SHP77 (cell line): ENCODE measurements at regions not wholly inside any gene's neighbourhood (a gene's known extent, or its start where the extent isn't known, plus 50 kb on each side); places are given as distances from the start of the nearest gene placed in this dataset.

Experiments used
- DNase-seq, 2 experiments: peaks; one replicate each; lab custom pipeline; 2025; lab: John Stamatoyannopoulos, UW

DNA sequence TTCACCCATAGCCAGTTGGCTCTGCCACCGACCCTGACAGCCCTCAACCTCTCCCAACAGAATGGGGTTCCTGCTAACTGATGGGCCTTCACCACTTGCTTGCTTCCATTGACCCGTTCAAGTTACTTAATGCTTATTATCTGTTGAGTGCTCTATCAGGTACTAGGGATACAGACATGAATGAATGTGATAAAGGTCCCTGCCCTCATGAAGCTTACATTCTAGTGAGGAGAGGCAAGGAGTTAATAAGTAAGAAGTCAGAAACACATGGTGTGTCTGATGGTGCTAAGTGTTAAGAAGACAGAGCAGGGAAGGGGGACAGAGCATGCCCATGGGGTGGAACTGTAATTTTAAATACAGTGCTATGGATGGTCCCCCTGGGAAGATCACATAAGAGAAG is 107.5 kb upstream of the JUN start:
- DNase-seq: no peak

DNA sequence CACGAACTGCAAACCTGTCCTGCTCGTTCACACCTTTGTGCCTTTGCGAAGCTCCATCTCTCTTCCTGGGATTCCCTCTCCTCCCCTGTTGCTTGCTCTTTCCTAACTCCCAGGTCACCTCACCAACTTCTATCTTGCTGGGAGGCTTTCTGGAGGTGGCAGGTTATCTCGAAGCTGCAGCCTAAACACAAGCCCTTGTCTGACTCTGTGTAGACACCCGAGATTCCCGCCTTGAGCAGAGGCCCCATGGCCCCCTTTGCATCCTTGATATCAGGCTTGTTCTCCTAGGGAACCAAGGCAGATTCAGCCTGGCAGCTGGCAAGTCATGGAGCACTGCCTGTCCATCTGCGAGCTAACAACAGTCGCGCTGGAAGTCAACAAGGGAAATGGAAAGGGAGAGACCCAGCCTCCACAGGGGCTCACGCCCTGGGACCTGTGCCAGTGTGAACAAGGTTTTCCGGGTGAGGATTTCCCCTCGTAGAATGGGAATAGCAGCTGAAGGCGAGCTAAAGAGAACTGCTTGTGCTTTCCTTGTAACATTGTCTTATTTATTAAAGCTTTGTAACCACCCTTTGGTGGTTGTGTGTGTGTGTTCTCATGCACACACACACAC is 109.5 kb upstream of the JUN start:
- peak; percentile 65 to 87 for DNase-seq

DNA sequence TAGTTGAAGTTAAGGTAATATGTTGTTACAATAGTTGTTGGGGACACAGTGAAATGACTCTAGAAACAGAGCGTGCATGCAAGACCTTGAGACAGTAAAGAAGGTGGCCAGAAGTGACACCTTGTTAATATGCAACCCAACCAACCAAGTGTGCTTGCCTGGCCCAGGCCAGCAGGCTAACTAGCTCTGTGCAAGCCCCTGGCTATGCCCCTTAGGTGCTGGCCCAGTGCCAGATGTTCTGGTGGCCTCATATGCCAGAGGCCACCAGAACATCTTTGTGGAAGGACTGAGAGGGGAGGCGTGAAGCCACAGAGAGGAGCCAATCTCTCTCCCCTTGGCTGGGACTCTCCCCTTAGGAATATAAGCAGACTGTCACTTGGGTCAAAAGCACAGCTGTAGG is 111.2 kb upstream of the JUN start:
- DNase-seq: no peak

DNA sequence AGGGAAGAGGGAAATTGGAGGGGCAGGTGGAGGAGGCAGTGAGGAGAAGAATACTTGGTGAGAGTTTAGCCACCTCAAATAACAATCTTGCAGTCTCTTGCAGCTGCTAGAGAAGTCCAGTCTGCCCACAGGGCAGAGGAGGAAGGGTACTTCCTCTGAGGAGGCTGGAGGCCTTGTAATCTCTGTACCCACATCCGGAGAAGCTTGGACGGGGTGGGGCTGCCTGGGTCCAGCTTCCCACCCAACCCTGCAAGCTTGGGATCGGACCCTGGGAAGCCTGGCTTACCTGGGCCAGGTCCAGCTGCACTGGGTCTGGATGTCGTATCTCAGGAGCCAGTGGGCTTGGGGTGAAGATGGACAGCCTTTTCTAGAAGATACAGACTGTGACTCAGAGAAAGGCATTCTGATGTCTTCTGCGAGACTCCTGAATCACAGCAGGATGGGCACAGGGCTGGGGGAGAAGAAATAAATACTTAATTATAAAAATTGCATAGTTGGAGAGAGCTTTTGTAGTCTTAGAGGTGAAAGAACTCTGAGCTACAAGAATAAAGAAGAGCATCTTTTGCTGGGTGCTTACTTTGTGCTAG is 111.8 kb upstream of the JUN start:
- DNase-seq: no peak

DNA sequence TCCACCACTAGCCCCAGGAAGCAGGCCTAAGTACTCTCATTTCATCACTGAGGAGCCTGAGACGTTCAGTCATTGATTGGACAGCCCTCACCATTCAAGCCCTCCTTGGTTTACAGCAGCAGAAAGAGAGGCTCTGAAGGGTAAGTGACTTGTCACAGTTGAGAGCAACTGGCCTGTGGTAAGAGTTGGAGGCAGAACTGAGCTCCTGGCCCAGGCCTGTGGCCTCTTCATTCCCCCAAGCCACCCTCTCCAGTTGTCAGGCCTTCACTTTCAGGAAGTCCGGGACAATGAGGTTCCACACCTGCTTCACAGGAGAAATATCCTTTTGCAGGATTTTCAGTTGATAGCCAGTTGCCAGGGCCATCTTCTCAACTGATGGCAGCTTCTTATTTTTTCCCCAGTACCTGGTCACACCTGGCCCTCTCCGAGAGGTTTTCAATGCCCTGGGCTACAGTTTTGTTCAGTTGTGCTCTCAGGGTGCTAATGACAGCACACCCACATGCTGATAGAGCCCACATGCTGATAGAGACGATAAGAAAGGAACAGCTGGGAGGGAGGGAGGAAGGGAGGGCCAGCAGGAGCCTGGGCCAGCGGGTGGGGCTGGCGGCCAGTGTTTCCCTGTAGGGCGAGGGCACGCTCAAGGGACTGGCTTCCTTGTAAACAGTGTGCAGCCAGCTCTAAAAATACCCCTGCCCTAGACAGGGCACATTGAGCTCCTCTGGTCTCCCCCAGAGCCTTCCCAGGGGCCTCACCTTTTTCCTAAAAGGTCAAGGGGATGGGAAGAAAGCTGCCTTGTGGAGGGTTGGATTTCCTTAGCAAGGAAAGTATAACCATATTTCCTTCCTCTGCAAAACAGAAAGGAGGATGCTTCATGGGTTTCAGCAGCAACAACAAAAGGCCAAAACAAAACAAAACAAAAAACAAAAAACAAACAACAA is 112.7 kb upstream of the JUN start:
- peak in 1 of 2 experiments; percentile 49 for DNase-seq

DNA sequence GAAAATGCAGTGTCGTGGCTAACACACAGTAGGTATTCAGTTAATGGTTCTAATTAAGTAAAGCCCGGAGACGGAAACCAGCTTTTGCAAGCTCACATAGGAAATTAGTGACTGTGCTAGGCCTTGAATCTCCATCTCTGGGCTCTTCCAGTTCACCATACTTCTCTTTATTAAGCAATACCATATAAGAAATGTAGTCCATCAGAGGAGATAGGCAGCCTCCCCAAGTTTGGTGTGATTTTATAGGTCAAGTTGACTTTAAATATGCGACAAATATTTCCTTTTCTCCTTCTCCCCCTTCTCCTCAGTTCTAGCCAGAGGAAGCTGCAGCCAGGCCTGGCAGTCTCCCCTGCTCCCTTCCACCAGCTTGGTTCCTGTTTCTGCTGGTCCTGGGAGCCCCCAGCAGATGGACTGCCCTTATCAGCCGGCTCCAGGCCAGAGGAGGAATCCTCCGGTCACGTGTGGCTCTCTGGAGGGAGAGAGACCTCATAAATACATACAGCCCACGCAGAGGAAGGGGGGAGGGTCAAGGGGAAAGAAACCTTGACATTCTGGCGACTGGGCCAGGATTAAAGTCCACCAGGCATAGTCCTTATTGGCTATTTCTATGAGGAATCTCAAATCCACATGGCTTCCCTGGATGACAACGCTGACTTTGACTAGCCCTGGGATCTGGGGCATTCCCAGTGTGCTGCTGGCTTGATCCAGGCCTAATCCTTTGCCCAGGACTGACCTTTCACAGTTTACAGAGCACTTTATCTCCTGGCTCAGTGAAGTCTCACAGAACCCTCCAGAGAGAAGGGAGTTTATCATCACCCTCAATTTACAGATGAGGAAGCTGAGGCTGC is 115.1 kb upstream of the JUN start:
- no peak for DNase-seq

DNA sequence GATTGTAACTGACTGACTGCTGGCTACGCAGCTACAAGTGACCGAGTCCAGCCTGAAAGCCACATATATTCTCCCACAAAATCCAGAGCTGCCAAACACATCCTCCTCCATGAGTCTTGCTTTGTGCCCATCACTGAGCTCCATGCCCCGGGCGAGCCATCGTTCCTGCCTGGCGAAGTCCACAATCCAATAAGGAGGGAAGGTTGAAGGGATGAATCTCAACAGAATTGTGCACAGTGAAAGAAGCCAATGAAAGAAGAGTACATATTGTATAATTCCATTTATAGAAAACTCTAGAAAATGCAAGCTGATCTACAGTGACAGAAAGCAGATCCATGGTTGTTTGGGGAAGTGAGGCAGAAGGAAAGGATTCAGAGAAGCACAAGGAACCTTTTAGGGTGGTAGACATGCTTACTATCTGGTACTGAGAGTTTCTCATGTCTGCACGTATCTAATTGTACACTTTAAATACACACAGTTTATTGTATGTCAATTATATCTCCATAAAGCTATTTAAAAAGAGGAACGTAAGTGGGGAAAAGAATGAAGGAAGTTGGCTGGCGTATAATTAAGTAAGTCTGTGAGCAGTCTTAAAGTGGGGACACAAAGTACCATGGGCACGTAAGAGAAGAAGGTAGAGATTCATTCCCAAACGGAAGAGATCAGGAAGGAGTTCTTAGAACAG is 115.9 kb upstream of the JUN start:
- DNase-seq: no peak

DNA sequence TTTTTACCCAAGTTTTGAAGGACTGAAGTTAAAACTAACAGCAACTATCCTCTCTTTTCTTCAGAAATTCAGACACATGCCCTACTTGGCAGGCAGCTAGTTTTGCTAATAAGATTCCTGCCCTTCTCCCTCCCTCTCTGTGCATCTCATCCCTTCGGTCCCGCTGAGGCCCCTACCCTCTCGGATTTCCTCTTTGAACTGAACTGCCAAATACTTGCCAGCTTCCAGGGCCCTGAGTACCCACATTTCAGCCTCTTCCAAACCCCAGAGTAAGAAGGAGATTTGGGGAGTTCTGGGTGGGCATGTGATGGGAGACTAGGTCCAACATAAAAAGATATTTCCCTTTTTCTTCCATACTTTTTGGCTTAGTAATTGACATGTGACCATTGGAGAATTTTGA is 116.5 kb upstream of the JUN start:
- no peak for DNase-seq

DNA sequence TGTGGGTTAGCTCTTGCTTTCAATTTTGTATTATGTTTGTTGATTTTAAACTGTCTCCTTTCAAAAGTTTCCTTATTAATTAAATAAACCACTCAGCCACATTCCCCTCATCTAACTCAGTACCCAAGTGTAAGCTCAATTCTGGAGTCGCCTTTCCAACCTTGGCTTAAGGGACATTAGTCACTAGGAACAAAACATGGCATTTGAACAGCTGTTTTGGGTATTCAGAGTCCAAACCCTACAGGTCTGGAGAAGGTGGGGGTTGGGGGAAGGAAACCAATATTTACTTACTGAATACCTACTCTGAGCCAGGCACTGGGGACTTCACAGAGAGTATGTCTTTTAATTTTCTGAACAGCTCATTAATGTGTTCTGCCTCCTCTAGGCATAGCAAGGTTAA is 117.2 kb upstream of the JUN start:
- DNase-seq: peak in 1 of 2 experiments; percentile 45

DNA sequence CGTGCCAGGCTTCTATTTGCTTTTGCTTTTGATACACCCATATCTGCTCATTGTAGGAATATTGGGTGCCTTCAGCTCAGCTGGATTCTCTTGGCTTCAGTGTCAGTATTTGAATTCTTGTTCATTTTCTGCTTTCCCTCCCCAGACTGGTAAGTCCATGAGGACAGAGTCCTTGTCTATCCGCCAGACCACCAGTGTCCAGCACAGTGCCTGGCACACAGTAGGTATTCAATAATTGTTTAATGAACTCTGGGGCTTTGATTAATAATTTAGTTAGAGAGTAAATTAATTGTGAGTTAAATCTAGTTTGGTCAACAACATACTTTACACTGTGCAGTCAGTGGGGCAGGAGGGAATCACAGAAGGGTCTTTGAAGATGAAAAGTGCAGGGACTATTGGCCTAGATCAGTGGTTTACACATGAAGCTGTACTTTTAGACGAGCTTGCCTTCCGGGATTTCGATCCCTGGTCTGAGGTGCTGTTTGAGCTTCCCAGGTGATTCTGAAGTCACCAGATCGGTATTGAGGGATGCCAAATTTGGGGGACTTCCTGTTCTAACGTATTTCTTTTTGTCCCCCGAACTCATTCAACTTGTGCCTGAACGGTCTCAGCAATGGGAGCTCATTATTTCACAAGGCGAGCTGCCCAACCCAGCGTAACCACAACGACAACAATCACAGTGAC is 119.1 kb upstream of the JUN start:
- DNase-seq: no peak

DNA sequence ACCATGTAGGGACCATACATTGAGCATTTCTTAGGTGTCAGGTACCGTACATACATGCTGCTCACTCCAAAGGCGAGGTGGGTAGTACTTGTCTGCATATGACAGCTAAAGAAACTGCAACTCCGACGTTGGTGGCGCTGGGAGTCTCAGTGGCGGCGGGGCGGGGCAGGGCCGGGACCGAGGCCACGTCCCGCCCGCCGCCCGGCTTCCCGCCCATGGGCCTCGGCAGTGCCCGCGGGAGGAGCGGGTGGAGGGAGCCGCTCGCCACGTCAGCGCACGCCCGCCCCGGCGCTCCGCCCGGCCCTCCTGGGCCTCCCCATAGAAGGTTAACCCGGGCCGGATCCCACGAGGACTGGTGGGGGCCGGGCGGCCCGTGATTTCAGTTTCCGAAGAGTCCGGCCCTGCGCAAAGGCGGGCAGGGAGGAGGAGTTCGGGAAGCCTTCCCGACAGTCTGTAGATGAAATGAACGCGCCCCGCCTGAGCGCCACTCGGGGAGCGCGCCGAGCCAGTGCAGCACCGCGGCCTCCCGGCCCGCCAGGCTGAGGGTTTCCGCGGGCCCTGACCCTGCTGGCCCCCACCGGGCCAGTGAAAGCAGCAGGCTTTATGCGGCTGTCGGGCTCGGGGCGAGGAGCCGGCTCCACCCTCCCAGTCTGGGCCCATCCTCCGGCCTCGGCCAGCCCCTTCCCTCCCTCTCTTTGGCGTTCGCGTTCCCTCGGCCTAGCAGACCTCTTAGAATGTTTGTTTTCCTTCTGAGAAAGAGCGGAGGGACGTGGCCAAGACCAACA is 119.9 kb upstream of the JUN start:
- peak; percentile 72 to 83 for DNase-seq

DNA sequence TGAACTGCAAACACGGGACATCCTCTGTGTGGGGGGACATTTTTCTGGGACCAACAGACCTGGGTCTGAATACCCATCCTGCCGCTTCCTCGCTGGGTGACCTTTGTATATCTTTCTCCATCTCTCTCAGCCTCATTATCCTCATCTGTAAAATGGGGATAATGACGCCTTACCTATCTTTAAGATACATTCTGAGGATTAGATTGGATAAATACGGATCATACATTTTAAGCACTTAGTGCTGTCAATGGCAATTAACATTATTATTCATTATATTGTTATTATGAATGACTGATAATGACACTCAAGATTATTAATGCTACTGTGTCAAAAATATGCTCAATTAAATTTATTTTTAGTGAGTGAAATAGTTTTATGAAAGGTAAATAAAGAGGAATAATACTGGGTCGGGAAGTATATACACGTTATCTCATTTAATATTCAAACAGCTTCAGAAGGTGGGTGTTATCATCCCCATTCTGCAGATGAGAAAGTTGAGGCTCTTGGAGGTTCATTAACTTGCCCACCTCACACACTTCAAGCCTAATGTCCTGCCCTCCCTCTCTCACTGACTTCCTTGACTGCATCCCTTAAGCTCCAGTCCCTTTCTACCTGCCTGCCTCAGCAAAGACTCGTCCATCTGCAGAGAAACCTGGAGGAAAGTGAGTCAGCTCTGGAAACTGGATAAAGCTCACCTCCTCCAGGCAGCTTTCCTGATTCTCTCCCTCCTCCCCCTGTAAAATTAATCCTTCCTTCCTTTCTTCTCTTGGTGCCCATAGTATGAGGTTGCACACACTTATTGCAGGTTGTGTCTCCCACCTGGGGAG is 120.7 kb upstream of the JUN start:
- DNase-seq: no peak

DNA sequence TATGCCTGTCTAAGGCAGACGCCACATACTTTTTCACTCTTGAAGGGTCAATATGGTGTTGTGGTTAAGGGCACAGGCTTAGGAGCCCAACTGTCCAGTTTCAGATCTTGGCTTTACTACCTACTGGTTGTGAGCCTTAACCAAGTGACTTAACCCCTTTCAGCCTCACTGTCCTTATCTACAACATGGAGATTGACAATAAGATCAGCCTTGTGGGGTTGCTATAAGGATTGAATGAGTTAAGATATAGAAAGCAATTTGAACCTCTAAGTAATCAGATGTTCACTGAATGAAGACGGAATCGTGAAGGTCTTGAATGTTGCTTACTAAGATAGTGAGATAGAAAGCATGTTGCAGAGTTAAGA is 121.3 kb upstream of the JUN start:
- DNase-seq: no peak

DNA sequence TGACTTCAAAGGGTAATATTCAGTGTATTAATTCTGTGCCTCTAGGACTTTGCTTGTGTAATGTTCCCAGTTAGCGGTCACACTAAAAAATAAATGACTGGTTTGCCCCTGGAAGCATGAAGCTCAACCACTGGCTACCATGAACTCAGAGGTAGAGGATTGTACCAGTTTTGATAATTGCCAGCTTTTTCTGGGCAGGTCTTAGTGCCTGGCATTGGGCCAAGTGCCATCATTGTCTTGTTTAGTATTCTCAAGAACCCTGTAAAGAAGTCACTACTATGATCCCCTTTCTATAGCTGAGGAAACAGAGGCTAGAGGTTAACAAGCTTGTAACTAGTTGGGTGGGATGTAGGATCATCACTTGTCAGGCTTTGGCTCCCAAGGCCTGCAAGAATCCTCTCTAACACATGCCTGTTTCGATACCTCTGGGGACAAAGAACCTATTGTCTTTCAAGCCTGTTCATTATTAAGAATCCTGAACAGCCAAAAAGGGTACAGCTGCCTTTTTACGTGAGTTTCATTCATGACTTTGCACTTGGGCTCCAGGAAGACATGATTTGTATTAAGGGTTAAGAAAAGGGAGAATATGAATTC is 121.9 kb upstream of the JUN start:
- no peak for DNase-seq

DNA sequence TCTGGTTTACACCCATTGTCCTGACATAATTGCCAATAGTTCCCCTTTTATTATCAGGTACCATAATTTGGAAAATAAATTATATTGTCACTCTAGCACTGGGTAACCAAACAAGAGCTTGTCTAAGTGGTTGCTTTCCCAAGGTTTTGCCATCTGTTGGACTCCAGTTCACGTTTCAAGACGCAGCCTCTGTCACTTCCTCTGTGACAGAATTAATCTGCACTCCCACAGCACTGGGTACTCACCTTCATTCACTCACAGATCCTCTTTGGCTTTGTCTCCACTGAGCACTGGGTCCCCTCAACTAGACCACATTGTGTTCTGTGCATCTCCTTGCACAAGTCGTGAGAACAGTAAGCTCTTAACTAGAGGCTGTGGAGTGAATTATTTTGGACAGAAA is 123.6 kb upstream of the JUN start:
- DNase-seq: no peak

DNA sequence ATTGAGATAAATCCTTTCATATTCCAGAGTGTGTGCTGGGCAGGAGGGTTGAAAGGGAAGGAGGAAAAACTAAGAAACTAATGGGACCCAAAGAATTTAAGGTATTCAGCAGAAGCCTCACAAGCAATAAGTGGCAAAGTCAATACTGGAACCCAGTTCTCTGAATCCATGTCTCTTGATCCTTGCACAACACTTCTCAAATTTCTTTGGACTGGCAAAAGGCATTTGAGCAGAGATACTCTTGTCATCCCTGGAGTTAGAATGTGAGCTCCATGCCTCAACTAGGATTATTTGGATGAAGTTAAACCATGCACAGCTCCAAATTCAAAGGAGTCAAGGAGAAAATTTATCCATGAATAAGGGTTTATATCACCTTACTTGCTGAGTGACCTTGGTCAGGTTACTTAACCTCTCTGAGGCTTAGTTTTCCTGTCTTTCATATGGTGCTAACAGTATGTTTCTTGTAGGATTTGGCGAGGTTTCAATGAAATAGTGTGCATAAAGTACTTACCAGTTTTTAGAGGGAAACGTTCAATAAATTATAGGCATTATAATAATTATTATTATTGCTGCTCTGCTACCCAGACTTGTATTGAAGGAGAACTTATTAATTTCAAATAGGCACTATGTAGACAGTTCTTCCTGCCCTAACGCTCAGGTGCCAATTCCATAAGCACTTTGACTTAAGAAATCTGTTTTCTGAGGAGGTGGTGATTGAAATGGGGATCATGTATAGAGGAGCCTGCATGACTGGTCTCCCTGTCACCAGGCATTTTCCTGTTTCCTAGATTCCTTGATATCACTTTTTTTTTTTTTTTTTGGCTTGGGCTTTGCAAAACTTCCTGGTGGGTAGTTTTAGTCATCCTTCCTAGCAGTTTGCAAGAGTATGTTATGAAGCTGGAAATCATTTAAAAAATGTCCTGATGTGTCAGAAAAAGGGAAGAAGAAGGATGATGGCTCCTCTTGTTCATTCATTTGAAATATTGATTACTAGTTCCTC is 125.0 kb upstream of the JUN start:
- no peak for DNase-seq

DNA sequence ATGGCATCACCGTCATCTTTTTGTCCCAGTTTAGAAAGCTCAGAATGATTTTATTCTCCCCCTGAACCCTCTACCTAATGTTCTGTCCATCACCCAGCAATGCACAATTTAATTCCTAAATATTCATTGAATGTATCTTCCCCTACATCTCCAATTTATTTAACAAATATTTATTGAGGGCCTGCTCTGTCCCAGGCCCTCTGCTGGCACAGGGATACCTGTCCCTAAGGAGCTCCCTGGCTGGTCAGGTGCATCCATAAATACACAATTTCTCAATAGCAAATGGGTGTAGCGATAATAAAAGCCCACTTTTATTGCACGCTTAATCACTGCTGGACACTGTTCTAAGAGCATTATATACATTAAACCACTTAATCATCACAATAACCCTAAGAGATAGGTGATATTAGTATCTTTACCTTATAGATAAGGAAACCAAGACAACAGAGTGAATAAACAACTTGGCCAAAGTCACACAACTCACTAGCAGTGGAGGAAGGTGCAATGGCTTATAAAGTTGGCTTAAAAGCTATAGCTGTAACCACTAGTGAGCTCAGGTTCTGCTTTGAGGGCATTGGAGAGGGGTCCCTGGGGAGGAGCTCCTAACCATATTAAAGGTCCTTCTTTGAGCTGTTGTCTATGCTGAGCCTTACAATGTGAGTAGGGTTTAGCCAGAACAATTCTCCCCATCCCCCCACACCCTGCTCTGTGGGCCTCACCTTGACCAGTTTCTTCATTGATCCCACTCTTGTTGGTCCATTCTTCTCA is 126.3 kb upstream of the JUN start:
- no peak for DNase-seq
